GM12878 (cell line): ENCODE measurements at regions not wholly inside any gene's neighbourhood (a gene's known extent, or its start where the extent isn't known, plus 50 kb on each side); places are given as distances from the start of the nearest gene placed in this dataset.

Source experiments
- ATAC-seq: fragments of 200-7000 bp; cut with Tn5 transposase; 3 replicates; pipeline ENCODE4 v1.9.1; 2020; ENCODE audit warnings: mild to moderate bottlenecking, moderate library complexity
- BruUV-seq: library from RNA; stranded (reverse); fragments of 400-500 nt; replicated peaks from 2 replicates; lab custom pipeline; 2021; lab: Mats Ljungman, UMichigan
- CTCF ChIA-PET: fragments of 300-600 bp; sonication (Branson Sonifier 250); formaldehyde crosslinking; extraction: SDS; loops from one replicate; lab custom pipeline; 2021; ENCODE audit warnings: inconsistent platforms; lab: Yijun Ruan, JAX
- POLR2A ChIA-PET: fragments of 350-600 bp; formaldehyde crosslinking; extraction: SDS; loops from one replicate; lab custom pipeline; 2021; ENCODE audit warnings: inconsistent platforms; lab: Charles Lee
- RAD21 ChIA-PET: fragments of 300-600 bp; sonication (Branson Sonifier 250); formaldehyde crosslinking; loops from one replicate; lab custom pipeline; 2023; ENCODE audit warnings: antibody characterized with exemption; ENCODE audit not compliant: unreplicated experiment; lab: Charles Lee
- SMC1A ChIA-PET: fragments of 300-600 bp; sonication (Branson Sonifier 250); formaldehyde crosslinking; loops from one replicate; lab custom pipeline; 2023; ENCODE audit not compliant: unreplicated experiment, uncharacterized antibody; lab: Charles Lee
- DNase-seq: peaks from one replicate; pipeline ENCODE4 v3.0.0-alpha.2; 2011; ENCODE audit warnings: low read depth, low spot score
- FAIRE-seq: peaks from 3 replicates; lab custom pipeline; 2011; peaks lifted over from hg19 to GRCh38; lab: Jason Lieb, UNC
- H2AFZ ChIP-seq: 2 replicates; pipeline ENCODE4 v1.6.0; 2011; ENCODE audit warnings: low read depth, low read length, control low read depth; ENCODE audit not compliant: control insufficient read depth
- H3K27ac ChIP-seq: 2 replicates; pipeline ENCODE4 v1.5.1; 2011; ENCODE audit warnings: control low read depth; ENCODE audit not compliant: control insufficient read depth, insufficient read depth
- H3K27me3 ChIP-seq, 2 experiments: replicated peaks in 1 of 2; 2 replicates each; pipeline versions ENCODE4 v1.6.0 to v1.6.1; 2011; ENCODE audit warnings: low read length in 1 of 2; ENCODE audit not compliant: control insufficient read depth in 2 of 2, insufficient read depth in 2 of 2
- H3K36me3 ChIP-seq, 2 experiments: 2 replicates each; pipeline ENCODE4 v1.5.1; 2011; ENCODE audit warnings: low read length in 1 of 2; ENCODE audit not compliant: control insufficient read depth in 2 of 2, insufficient read depth in 2 of 2
- H3K4me1 ChIP-seq: 2 replicates; pipeline ENCODE4 v1.6.1; 2011; ENCODE audit warnings: mild to moderate bottlenecking, low read length, moderate library complexity, mixed read lengths; ENCODE audit not compliant: control insufficient read depth, insufficient read depth
- H3K4me2 ChIP-seq: 2 replicates; pipeline ENCODE4 v1.6.0; 2011; ENCODE audit warnings: control low read depth; ENCODE audit not compliant: control insufficient read depth, insufficient read depth
- H3K4me3 ChIP-seq: fragments of 200-600 bp; sonication (generic); 2 replicates; pipeline ENCODE4 v1.5.1; 2016
- H3K79me2 ChIP-seq: 2 replicates; pipeline ENCODE4 v1.6.0; 2011; ENCODE audit warnings: low read length; ENCODE audit not compliant: control insufficient read depth, insufficient read depth
- H3K9ac ChIP-seq: 2 replicates; pipeline ENCODE4 v1.8.0; 2011; ENCODE audit warnings: low read length, control low read depth, mixed read lengths; ENCODE audit not compliant: control insufficient read depth, insufficient read depth
- H3K9me3 ChIP-seq: replicated peaks from 3 replicates; pipeline ENCODE4 v1.5.1; 2011; ENCODE audit warnings: mild to moderate bottlenecking, low read length; ENCODE audit not compliant: control insufficient read depth, insufficient read depth
- H4K20me1 ChIP-seq: 2 replicates; pipeline ENCODE4 v1.6.0; 2011; ENCODE audit not compliant: control insufficient read depth, insufficient read depth
- BMI1 ChIP-seq: fragments of 450-650 bp; IDR thresholded peaks from 2 replicates; pipeline ENCODE4 v1.6.1; 2016; ENCODE audit warnings: mild to moderate bottlenecking, moderate library complexity, borderline replicate concordance
- CREM ChIP-seq: IDR thresholded peaks from 2 replicates; pipeline ENCODE4 v1.6.1; 2014; ENCODE audit warnings: antibody characterized with exemption, low read depth
- ESRRA ChIP-seq: IDR thresholded peaks from 2 replicates; pipeline ENCODE4 v1.6.1; 2012; ENCODE audit warnings: mild to moderate bottlenecking, low read length, improper control_type of control experiment
- KAT2A ChIP-seq: conservative IDR thresholded peaks from 2 replicates; pipeline ENCODE4 v1.6.1; 2011; ENCODE audit warnings: low read depth, low read length; ENCODE audit not compliant: control insufficient read depth
- KDM1A ChIP-seq: fragments of 200-600 bp; sonication (generic); IDR thresholded peaks from 2 replicates; pipeline ENCODE4 v1.6.1; 2016; ENCODE audit warnings: borderline replicate concordance
- MTA3 ChIP-seq: IDR thresholded peaks from 2 replicates; pipeline ENCODE4 v1.6.1; 2012; ENCODE audit warnings: low read length, inconsistent platforms, borderline replicate concordance
- MYB ChIP-seq: fragments of 150-350 bp; IDR thresholded peaks from 2 replicates; pipeline ENCODE4 v1.6.1; 2014; ENCODE audit warnings: mild to moderate bottlenecking, low read depth, low read length, borderline replicate concordance
- NRF1 ChIP-seq: conservative IDR thresholded peaks from 2 replicates; pipeline ENCODE4 v1.6.1; 2011; ENCODE audit warnings: mild to moderate bottlenecking, low read depth, low read length, improper control_type of control experiment
- POLR2A ChIP-seq: IDR thresholded peaks from 2 replicates; pipeline ENCODE4 v1.6.1; 2011; ENCODE audit warnings: low read depth, mild to moderate bottlenecking, low read length
- RAD21 ChIP-seq: IDR thresholded peaks from 2 replicates; pipeline ENCODE4 v1.6.1; 2011; ENCODE audit warnings: mild to moderate bottlenecking, low read depth, low read length, moderate library complexity; ENCODE audit not compliant: insufficient read depth
- RBBP5 ChIP-seq: fragments of 200-600 bp; sonication (generic); conservative IDR thresholded peaks from 2 replicates; pipeline ENCODE4 v1.6.1; 2016
- RELA ChIP-seq: fragments of 450-650 bp; IDR thresholded peaks from 2 replicates; pipeline ENCODE4 v1.8.0; 2014; ENCODE audit warnings: borderline replicate concordance; ENCODE audit not compliant: partially characterized antibody
- REST ChIP-seq: IDR thresholded peaks from 2 replicates; pipeline ENCODE4 v1.6.1; 2012; ENCODE audit warnings: mild to moderate bottlenecking, low read depth, low read length
- RUNX3 ChIP-seq: IDR thresholded peaks from 2 replicates; pipeline ENCODE4 v1.6.1; 2012; ENCODE audit warnings: low read length, inconsistent platforms
- SREBF2 ChIP-seq: IDR thresholded peaks from 2 replicates; pipeline ENCODE4 v1.6.1; 2012; ENCODE audit warnings: mild to moderate bottlenecking, low read length
- TCF12 ChIP-seq: IDR thresholded peaks from 2 replicates; pipeline ENCODE4 v1.6.1; 2011; ENCODE audit warnings: low read depth, mild to moderate bottlenecking, low read length
- WGBS: methylation state at CpG from one replicate; pipeline ENCODE4 v1.1.6; 2016; ENCODE audit warnings: low lambda C conversion rate; ENCODE audit not compliant: insufficient replicate concordance, insufficient coverage; ENCODE audit errors: missing lambda C conversion rate; 5-methylcytosine and 5-hydroxymethylcytosine counted together
- in situ Hi-C: fragments of 300-500 bp; cut with MboI; formaldehyde crosslinking; loops from 9 replicates; pipeline ENCODE4 v1.14.3; 2018; ENCODE audit warnings: mixed read lengths
- intact Hi-C: fragments of 100-400 bp; cut with micrococcal nuclease; formaldehyde crosslinking; loops from one replicate; pipeline ENCODE4 v1.14.2; 2022; ENCODE audit not compliant: unreplicated experiment

GRCh38 chr9:16074963-16075362 lies 522.1 kb downstream of the CCDC171 start:
- SMC1A ChIA-PET: no interaction called here
- FAIRE-seq (no peak), DNase-seq (no peak), ATAC-seq (no peak)
- no peak overlapping the region for H3K4me2 ChIP-seq
- WGBS: 3% methylated on average over 2 of the region's 2 CpGs
- no TSS peak for BruUV-seq
- POLR2A ChIA-PET: no interaction called here
- CTCF ChIA-PET: no interaction called here
- no peaks in the 10 kb centered on the region; a peak in 1 of 4 replicates for H3K27me3 ChIP-seq
- intact Hi-C loops (no loop called here), in situ Hi-C loops (no loop called here)
- no peaks in the 10 kb centered on the region for H4K20me1 ChIP-seq
- no peaks in the 10 kb centered on the region for H3K79me2 ChIP-seq
- no peaks in the 10 kb centered on the region for H3K9me3 ChIP-seq
- H2AFZ ChIP-seq: no peak overlapping the region
- no peaks in the 10 kb centered on the region for H3K36me3 ChIP-seq
- no peak overlapping the region for H3K9ac ChIP-seq
- H3K27ac ChIP-seq: no peak overlapping the region
- RAD21 ChIA-PET: no interaction called here
- TF ChIP-seq CREM (no peak), KDM1A (no peak), KAT2A (no peak), POLR2A (no peak), TCF12 (no peak), ESRRA (no peak), NRF1 (no peak), RELA (no peak), MTA3 (no peak), RBBP5 (no peak), BMI1 (no peak), SREBF2 (no peak), RUNX3 (no peak), RAD21 (no peak), MYB (no peak), REST (no peak)
- no peaks in the 10 kb centered on the region for H3K4me1 ChIP-seq
- H3K4me3 ChIP-seq: no peak overlapping the region
